Bronchial epithelial cell (primary cell): ENCODE measurements at regions not wholly inside any gene's neighbourhood (a gene's known extent, or its start where the extent isn't known, plus 50 kb on each side); places are given as distances from the start of the nearest gene placed in this dataset.
A peak's percentile ranks its signal among the peaks of the same experiment; 100 is the strongest.
"Not testable (repeated sequence)": the region's sequence is repeated elsewhere in the genome, so short reads cannot be mapped to it uniquely, and the experiment has no call there.

ENCODE experiments used
- DNase-seq: peaks from one replicate; pipeline ENCODE4 v3.0.0-alpha.2; 2010; ENCODE audit warnings: low read depth
- FAIRE-seq: peaks from 2 replicates; lab custom pipeline; 2011; peaks lifted over from hg19 to GRCh38; lab: Jason Lieb, UNC
- H3K27me3 ChIP-seq: 2 replicates; pipeline ENCODE4 v1.5.1; 2011; ENCODE audit warnings: low read length; ENCODE audit not compliant: control insufficient read depth, insufficient read depth
- H3K36me3 ChIP-seq: 2 replicates; pipeline ENCODE4 v1.5.1; 2011; ENCODE audit warnings: low read length; ENCODE audit not compliant: control insufficient read depth, insufficient read depth
- H3K4me3 ChIP-seq: 2 replicates; pipeline ENCODE4 v1.5.1; 2011; ENCODE audit warnings: mild to moderate bottlenecking, low read depth, low read length, control low read depth
- CTCF ChIP-seq: IDR thresholded peaks from 2 replicates; pipeline ENCODE4 v1.5.1; 2011; ENCODE audit warnings: mild to moderate bottlenecking, moderate library complexity, low read length, control low read depth, inconsistent platforms; ENCODE audit not compliant: insufficient read depth, severe bottlenecking

GRCh38 chr7:97928844-97929243 lies 56.6 kb upstream of the ASNS start:
- not testable (repeated sequence) for FAIRE-seq, H3K4me3 ChIP-seq, H3K27me3 ChIP-seq, H3K36me3 ChIP-seq, DNase-seq

- DNase-seq, FAIRE-seq, H3K27me3 ChIP-seq, H3K36me3 ChIP-seq: not testable (repeated sequence)
- peak overlapping the region; percentile 23 for H3K4me3 ChIP-seq
- TF ChIP-seq CTCF = peak; percentile 62
Measured at GRCh38 chr7:97927790-97928748, 55.9 kb upstream of the ASNS start.
